Stimulated activated CD8-positive, alpha-beta memory T cell treated with anti-CD3 and anti-CD28 coated beads, Interleukin-7, amount 100 ng/mL, for 4 hours (primary cell): ENCODE measurements at regions not wholly inside any gene's neighbourhood (a gene's known extent, or its start where the extent isn't known, plus 50 kb on each side); places are given as distances from the start of the nearest gene placed in this dataset.
"Not testable (repeated sequence)": the region's sequence is repeated elsewhere in the genome, so short reads cannot be mapped to it uniquely, and the experiment has no call there.

Source experiments
- DNase-seq, 2 donors: peaks; one replicate each; pipeline ENCODE4 v3.0.0-alpha.2; 2020; ENCODE audit warnings: low read depth in 2 of 2

DNA sequence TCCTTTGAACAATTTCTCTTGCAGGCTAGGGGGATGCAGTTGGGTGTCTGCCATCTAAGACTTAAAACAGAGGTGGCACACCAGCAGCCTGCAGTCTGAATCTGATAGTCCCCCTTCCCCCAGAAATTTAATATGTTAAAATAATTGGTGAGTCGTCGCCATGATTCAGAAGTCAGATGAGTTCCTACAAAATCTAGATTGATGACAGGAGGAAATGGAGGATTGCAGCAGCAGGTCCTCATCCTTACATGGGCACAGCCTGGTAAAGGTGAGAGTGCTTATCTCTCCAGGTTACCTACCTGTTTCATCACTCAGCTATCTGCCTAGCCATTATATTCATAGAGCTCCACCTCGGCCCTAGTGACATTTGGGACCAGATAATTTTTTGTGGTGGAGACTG, 112.3 kb downstream of the PCSK1 start:
- no peak for DNase-seq

DNA sequence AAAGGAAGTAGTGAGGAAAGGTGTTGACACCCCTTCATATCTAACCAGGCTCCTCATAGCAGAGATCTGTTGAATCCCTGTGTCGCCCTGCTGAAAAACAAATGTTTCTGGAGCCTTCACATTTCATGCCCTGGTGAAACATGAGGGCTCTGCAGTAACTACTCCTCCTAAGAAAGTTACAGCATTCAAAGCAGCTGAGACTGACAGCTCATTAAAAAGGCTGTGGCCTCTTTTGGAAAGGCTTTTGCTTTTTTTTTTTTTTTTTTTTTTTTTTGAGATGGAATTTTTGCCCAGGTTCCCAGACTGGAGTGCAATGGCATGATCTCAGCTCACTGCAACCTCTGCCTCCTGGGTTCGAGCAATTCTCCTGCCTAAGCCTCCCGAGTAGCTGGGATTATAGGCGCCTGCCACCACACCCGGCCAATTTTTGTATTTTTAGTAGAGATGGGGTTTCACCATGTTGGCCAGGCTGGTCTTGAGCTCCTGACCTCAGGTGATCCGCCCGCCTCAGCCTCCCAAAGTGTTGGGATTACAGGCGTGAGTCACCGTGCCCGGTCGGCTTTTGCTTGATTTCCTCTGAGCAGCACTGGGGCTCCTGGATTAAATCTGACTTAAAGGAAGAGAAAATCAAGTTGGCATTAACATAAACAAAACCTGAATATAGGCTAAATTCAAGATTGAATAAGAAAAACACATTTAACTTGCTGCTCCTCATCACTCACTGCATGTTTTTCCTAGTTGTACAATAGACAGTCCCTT, 112.9 kb downstream of the PCSK1 start:
- not testable (repeated sequence) for DNase-seq

- DNase-seq = no peak
Observed at GRCh38 chr5:96318569-96319110, 114.4 kb downstream of the PCSK1 start.

GRCh38 chr5:96317945-96318344, 115.1 kb downstream of the PCSK1 start:
- no peak for DNase-seq

GRCh38 chr5:96316487-96316886, 116.6 kb downstream of the PCSK1 start:
- DNase-seq = no peak

- no peak for DNase-seq
Observed at GRCh38 chr5:96316017-96316416, 117.0 kb downstream of the PCSK1 start.

DNA sequence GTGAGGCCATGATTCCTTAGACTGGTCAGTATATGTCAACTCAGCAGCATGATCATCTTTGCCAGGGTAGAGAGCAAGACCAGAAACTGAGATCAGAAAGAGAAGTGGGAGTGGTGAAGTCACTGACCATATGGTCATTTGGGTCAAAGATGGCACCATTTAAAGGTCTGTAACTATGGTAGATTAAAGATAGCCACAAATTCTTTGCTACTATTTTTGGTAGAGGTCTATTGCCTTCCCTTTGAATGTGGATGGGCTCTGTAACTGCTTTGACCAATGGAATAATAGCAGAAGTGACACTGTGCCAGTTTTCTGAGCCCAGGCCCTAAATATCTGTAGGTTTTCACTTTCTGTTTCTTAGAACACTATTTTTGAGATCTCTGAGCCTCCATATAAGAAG, 117.6 kb downstream of the PCSK1 start:
- no peak for DNase-seq

DNA sequence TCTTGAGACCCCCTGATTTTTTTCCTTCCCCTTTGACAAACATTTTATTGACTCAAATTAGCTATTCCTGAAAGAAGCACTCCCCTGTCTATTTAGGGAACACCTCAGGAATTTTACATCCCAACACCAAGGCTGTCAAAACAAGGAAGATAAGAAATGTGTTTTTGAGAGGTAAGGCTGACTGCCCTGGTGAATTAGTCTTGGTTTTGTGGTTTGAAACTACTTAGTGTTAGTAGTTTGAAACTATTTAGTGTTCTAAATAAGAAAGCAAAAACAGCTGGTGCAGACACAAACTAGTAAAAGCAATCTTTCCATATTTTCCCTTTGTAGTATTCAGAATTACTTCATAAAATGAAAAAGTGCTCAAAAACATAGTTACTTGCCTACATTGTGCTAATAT, 120.7 kb downstream of the PCSK1 start:
- no peak for DNase-seq

- not testable (repeated sequence) for DNase-seq
Observed at GRCh38 chr5:96307047-96307446, 126.0 kb downstream of the PCSK1 start.

GRCh38 chr5:96302174-96302738, 130.8 kb downstream of the PCSK1 start:
- no peak for DNase-seq

GRCh38 chr5:96300976-96301375, 132.1 kb downstream of the PCSK1 start:
- no peak for DNase-seq

- no peak for DNase-seq
Observed at GRCh38 chr5:96297867-96298266, 135.2 kb downstream of the PCSK1 start.

DNA sequence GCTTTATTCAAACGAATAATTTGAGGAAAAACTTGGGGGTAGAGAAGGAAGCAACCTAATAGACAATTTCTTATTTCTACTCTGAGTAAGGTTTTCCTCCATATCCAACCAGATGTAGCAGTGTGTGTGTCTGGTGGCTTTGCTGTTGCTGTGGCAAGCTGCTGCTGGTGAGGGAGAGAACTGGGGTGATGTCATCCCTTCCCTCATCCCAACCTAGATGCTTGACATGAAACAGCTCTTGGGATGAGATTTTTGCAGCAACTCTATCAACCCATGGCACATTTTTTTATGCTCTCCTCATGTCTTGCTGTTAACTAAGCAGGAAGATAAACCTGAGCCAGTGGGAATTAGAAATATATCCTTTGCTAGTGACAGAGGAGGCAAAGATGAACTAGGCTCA, 135.8 kb downstream of the PCSK1 start:
- no peak for DNase-seq

- no peak for DNase-seq
Observed at GRCh38 chr5:96294884-96295202, 138.2 kb downstream of the PCSK1 start.

GRCh38 chr5:96293966-96294883, 138.8 kb downstream of the PCSK1 start:
- DNase-seq = no peak

DNA sequence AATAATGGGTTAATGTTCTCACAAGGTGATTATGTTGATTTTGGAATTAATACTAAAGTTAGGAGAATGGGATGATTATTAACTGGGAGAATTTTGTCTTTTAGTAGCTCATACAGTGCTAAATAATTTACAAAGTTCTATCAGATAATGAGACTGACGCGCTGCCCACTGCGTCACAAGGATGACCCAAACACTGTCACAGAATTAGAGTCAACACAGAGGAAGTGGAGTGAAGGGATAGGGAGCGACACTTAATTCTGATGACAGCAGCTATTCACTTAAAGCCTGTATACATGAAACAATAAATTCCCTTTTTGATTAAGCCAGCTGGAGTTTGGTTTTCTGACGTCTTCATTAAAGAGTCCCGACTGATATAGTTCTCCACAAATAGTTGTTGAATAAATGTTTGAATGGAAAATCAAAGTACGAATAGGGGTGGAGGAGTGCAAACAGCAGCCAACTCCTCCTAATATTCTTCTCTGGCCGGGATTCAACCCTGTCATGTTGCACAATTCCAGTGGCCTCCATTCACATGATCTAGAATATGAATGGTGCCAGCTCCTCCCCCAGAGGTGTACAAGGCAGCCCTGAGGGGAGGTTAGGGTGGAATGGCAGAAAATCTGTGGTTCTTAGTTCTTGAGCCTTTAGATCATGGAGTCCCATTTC, 140.3 kb downstream of the PCSK1 start:
- DNase-seq = no peak

DNA sequence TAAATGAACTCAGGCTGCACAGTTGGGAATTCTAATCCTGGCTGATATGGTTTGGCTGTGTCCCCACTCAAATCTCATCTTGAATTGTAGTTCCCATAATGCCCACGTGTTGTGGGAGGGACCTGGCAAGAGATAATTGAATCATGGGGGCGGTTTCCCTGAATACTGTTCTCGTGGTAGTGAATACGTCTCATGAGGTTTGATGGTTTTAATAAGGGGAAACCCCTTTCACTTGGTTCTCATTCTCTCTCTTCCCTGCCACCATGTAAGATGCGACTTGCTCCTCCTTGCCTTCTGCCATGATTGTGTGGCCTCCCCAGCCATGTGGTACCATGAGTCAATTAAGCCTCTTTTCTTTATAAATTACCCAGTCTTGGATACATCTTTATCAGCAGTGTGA, 143.8 kb downstream of the PCSK1 start:
- DNase-seq = not testable (repeated sequence)

DNA sequence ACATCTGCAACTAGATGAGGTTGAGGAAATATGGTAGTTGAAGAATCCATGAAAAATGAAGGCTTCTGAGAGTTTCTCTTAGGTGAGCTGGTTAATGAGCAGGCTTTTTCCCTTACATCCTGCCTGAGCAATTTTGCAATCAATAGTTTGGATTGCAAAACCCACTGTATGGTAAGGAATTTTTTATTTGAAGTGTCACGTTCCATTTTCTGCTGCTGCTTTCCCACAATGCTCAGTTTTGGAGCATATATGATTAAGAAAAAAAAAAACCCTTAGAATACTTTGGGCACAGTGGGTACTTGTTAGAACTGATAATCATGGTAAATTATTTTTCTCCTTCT, 144.2 kb downstream of the PCSK1 start:
- DNase-seq = no peak

DNA sequence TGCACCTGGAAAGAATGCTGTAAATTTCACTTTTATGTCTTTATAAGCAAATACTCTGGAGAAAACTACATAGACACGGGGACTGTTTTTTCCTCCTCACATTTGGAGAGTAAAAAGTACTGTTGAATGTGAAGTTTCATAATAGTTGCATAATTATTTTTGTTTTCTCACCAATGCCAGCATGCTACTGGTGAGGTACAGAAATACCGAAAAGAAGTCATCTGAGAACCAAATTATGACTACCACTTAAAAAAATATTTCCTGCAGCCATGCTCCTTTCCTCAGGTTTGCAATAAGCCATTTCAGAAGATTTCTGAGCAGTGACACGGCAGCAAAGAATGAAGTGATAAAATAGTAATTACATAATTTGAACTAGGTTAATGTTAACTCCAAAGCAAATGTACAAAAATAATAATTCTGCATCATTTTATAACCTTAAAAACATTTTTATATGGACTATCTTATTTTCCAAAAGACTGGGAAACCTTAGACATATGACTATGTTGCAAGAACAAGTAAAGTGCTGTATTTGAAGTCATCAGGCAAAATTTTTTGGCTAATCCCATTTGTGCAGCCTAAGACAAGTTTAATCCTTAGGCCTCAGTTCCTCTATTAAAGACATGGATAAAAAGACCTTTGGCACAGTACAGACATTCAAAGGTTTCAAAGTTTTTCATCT, 144.7 kb downstream of the PCSK1 start:
- DNase-seq = no peak

- no peak for DNase-seq
Observed at GRCh38 chr5:96287136-96287535, 145.9 kb downstream of the PCSK1 start.

DNA sequence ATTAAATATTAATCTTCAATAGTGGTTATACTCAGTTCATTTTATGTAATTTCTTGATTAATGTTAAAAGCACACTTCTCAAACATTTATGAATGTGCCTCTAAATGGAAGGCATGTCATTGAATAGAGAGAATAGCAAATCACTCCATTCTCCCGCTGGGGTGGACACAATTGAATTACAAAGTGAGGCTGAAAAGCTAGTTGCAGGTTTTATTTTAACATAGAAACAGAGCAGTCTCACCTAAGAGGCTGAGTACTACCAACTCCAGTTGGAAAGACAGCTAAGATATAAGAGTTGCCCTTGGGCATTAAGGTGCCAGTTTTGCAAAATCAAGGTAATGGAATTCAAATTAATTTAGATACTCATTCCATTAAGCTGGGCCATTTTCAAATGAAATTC, 147.2 kb downstream of the PCSK1 start:
- DNase-seq = no peak
